CD4-positive, alpha-beta T cell treated with Interleukin-2 at 100 ng/mL for 4 hours (primary cell): ENCODE measurements at regions not wholly inside any gene's neighbourhood (a gene's known extent, or its start where the extent isn't known, plus 50 kb on each side); places are given as distances from the start of the nearest gene placed in this dataset.
"Not testable (repeated sequence)": the region's sequence is repeated elsewhere in the genome, so short reads cannot be mapped to it uniquely, and the experiment has no call there.

Experiments used
- DNase-seq: peaks from one replicate; pipeline ENCODE4 v3.0.0-alpha.2; 2020; ENCODE audit warnings: low spot score

- DNase-seq: peak; percentile 81
Observed at GRCh38 chr1:146411923-146412322, 183.1 kb upstream of the NOTCH2NLA start.

- DNase-seq: peak; percentile 41
Observed at GRCh38 chr1:146409817-146410441, 181.1 kb upstream of the NOTCH2NLA start.

GRCh38 chr1:146409116-146409801 is 180.4 kb upstream of the NOTCH2NLA start:
- not testable (repeated sequence) for DNase-seq

- peak; percentile 49 for DNase-seq
Observed at GRCh38 chr1:146401281-146401825, 172.5 kb upstream of the NOTCH2NLA start.

- peak; percentile 50 for DNase-seq
Observed at GRCh38 chr1:146400173-146401121, 171.6 kb upstream of the NOTCH2NLA start.

- DNase-seq: not testable (repeated sequence)
Observed at GRCh38 chr1:146399225-146399624, 170.4 kb upstream of the NOTCH2NLA start.

GRCh38 chr1:146396801-146397200 is 168.0 kb upstream of the NOTCH2NLA start:
- DNase-seq: not testable (repeated sequence)

GRCh38 chr1:146396242-146396641 is 167.4 kb upstream of the NOTCH2NLA start:
- not testable (repeated sequence) for DNase-seq

- not testable (repeated sequence) for DNase-seq
Observed at GRCh38 chr1:146393796-146394195, 165.0 kb upstream of the NOTCH2NLA start.

- not testable (repeated sequence) for DNase-seq
Observed at GRCh38 chr1:146393154-146393553, 164.3 kb upstream of the NOTCH2NLA start.

GRCh38 chr1:146389178-146389577 is 160.4 kb upstream of the NOTCH2NLA start:
- DNase-seq: not testable (repeated sequence)

GRCh38 chr1:146387750-146388469 is 159.1 kb upstream of the NOTCH2NLA start:
- DNase-seq: not testable (repeated sequence)

- DNase-seq: peak; percentile 72
Observed at GRCh38 chr1:146386851-146387749, 158.3 kb upstream of the NOTCH2NLA start.

GRCh38 chr1:146381196-146381595 is 152.4 kb upstream of the NOTCH2NLA start:
- not testable (repeated sequence) for DNase-seq

GRCh38 chr1:146376708-146377496 is 148.1 kb upstream of the NOTCH2NLA start:
- DNase-seq: peak; percentile 90

GRCh38 chr1:146376309-146376707 is 147.5 kb upstream of the NOTCH2NLA start:
- peak; percentile 89 for DNase-seq

- not testable (repeated sequence) for DNase-seq
Observed at GRCh38 chr1:146375108-146375507, 146.3 kb upstream of the NOTCH2NLA start.

GRCh38 chr1:146369940-146370339 is 141.1 kb upstream of the NOTCH2NLA start:
- DNase-seq: peak; percentile 47

- not testable (repeated sequence) for DNase-seq
Observed at GRCh38 chr1:146355373-146355772, 126.6 kb upstream of the NOTCH2NLA start.
